Activated CD4-positive, alpha-beta memory T cell treated with anti-CD3 and anti-CD28 coated beads, Interleukin-2, amount 10 ng/mL, durations not matched to agents 7 days and 5 days (primary cell): ENCODE measurements at regions not wholly inside any gene's neighbourhood (a gene's known extent, or its start where the extent isn't known, plus 50 kb on each side); places are given as distances from the start of the nearest gene placed in this dataset.
A peak's percentile ranks its signal among the peaks of the same experiment; 100 is the strongest.

Experiments
- CTCF ChIA-PET: fragments of 350-600 bp; sonication (Branson Sonifier 250); formaldehyde crosslinking; loops from one replicate; lab custom pipeline; 2021; ENCODE audit warnings: antibody characterized with exemption, inconsistent platforms; lab: Charles Lee
- POLR2A ChIA-PET: fragments of 350-600 bp; sonication (Branson Sonifier 250); formaldehyde crosslinking; loops from one replicate; lab custom pipeline; 2021; ENCODE audit warnings: antibody characterized with exemption; lab: Charles Lee
- DNase-seq: peaks from one replicate; pipeline ENCODE4 v3.0.0-alpha.2; 2020
- H3K27ac Mint-ChIP-seq: one replicate; pipeline ENCODE4 v1.8.0; 2021; ENCODE audit warnings: mild to moderate bottlenecking, mixed read lengths
- H3K27me3 Mint-ChIP-seq: one replicate; pipeline ENCODE4 v1.8.0; 2021; ENCODE audit warnings: mixed read lengths
- H3K36me3 Mint-ChIP-seq: one replicate; pipeline ENCODE4 v1.8.0; 2021; ENCODE audit warnings: low read depth, mixed read lengths
- H3K4me1 Mint-ChIP-seq: one replicate; pipeline ENCODE4 v1.8.0; 2021; ENCODE audit warnings: mixed read lengths
- H3K4me3 Mint-ChIP-seq: one replicate; pipeline ENCODE4 v1.8.0; 2021; ENCODE audit warnings: mild to moderate bottlenecking, mixed read lengths
- H3K9me3 Mint-ChIP-seq: one replicate; pipeline ENCODE4 v1.8.0; 2021; ENCODE audit warnings: mixed read lengths

DNA sequence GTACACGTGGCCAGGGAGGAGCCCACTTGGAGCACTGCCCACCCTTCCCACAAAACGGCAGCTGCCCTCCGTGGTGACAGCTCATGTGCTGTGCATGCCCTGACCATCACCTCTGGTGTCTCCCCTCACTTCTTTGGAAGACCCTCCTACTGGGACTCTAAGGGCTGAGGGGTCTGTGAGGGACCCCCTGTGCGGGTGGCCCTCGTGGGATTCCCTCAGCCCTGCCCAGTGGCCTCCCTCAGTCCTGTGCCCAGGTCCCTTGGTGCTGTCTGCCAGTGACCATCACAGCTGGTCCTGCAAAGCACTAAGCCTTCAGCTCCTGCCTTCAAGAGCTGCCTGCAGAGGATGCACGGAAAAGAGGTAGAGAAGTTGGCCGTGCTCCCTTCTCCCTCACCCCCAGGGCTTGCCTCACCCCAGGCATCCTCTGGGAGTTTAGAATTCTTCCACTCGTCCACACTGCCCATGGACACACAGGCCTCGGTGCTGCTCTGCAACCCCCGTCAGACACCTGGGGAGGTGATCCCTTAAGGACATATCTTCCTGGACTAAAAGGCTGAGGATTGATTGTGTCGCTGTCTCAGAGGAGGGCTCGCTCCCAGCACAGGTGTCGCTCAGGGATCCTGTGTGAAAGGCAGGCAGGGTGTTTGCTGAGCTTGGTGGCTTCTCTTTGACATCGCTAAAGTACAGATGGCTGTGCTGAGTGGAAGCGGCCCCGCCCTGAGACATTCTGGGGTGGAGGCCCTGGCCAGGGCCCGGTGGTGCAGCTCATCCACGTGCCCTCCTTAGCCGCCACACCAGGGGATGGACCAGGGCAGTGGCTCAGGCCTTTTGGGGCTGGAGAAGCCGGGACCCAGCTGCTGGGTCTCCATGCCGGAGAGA lies 119.5 kb upstream of the FRMD1 start:
- no peak overlapping the region for H3K27ac Mint-ChIP-seq

DNA sequence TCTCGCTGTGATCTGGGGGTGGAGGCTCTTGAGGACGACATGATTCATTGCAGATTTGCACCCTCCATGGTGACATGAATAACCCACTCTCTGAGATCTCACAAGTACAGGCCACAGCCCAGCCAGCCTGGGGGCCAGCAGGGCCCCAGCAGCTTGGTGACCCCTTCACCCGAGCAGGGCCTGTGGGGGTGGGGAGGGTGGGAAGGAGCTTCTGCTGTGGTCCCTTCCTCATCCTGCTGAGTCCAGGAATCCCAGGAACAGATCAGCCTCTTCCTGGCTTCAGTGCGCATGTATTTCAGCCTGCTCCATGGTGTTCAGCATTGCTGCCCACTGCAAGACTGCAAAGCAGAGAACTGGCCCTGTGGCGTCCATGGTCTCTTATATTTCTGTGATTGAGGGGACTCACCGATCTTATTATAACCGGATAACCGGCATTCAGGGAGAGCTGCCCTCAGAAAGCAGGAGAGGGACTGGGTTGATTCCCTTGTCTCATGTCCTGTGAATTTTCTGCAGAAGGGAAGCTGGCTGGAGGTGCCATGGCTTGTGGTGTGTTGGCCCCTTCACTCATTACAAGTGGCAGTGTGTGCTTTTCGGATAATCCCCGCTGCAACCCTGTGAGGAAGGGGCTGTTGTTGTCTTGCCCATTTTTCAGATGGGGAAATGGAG lies 118.8 kb upstream of the FRMD1 start:
- H3K36me3 Mint-ChIP-seq = no peaks in the 10 kb centered on the region
- H3K27me3 Mint-ChIP-seq = peaks cover 4% of the 10 kb centered on the region
- CTCF ChIA-PET = no interaction called here

More for the DNA sequence above, 119.5 kb upstream of the FRMD1 start:
- DNase-seq = no peak
- ChIA-PET CTCF (no interaction called here), POLR2A (no interaction called here)
- H3K9me3 Mint-ChIP-seq = no peaks in the 10 kb centered on the region
- peaks cover 10% of the 10 kb centered on the region for H3K27me3 Mint-ChIP-seq
- H3K4me1 Mint-ChIP-seq = no peaks in the 10 kb centered on the region
- no peak overlapping the region for H3K4me3 Mint-ChIP-seq
- no peaks in the 10 kb centered on the region for H3K36me3 Mint-ChIP-seq

DNA sequence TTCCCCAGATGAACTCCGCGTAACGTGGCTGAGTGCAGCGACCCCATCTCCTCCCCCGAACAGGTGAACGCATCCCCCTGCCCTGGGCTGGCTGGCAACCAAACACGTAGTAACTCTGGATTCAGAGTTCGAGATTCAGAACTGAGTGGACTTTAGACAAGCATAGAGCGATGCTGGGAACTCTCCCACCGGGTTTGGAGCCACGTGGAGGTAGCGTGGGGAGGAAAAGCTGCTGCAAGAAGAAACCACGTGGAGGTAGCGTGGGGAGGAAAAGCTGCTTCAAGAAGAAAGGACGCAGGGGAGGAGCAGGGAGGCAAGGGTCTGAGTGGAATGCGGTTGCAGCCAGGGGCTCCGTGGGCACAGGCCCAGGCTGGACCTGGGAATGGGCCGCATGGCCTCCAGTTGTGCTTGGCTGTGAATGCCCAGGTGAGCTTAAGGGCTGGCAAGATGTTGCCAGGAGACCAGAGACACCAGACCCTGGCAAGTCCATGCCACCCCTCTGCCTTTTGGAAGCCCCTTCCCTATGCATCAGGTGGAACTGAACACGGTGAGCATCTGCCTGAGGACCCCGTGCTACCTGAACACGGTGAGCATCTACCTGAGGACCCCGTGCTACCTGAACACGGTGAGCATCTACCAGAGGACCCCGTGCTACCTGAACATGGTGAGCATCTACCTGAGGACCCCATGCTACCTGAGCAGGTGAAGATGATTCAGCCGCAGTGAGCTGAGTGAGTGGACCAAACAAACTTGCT lies 118.0 kb upstream of the FRMD1 start:
- H3K4me3 Mint-ChIP-seq = no peak overlapping the region
- peaks cover under 1% of the 10 kb centered on the region for H3K27me3 Mint-ChIP-seq
- no peaks in the 10 kb centered on the region for H3K36me3 Mint-ChIP-seq
- no peaks in the 10 kb centered on the region for H3K4me1 Mint-ChIP-seq
- no peaks in the 10 kb centered on the region for H3K9me3 Mint-ChIP-seq
- no peak overlapping the region for H3K27ac Mint-ChIP-seq
- POLR2A ChIA-PET = no interaction called here
- CTCF ChIA-PET = no interaction called here
- DNase-seq = no peak

More for the DNA sequence above, 118.8 kb upstream of the FRMD1 start:
- H3K4me3 Mint-ChIP-seq = no peak overlapping the region
- no peaks in the 10 kb centered on the region for H3K9me3 Mint-ChIP-seq
- H3K27ac Mint-ChIP-seq = no peak overlapping the region
- POLR2A ChIA-PET = no interaction called here
- H3K4me1 Mint-ChIP-seq = no peaks in the 10 kb centered on the region
- DNase-seq = no peak

GRCh38 chr6:168196385-168196860 lies 117.4 kb upstream of the FRMD1 start:
- DNase-seq = no peak
- Mint-ChIP-seq H3K36me3 (no peaks in the 10 kb centered on the region), H3K4me3 (no peak overlapping the region), H3K27me3 (no peaks in the 10 kb centered on the region), H3K4me1 (no peaks in the 10 kb centered on the region), H3K9me3 (no peaks in the 10 kb centered on the region), H3K27ac (no peak overlapping the region)
- POLR2A ChIA-PET = no interaction called here
- CTCF ChIA-PET = no interaction called here

DNA sequence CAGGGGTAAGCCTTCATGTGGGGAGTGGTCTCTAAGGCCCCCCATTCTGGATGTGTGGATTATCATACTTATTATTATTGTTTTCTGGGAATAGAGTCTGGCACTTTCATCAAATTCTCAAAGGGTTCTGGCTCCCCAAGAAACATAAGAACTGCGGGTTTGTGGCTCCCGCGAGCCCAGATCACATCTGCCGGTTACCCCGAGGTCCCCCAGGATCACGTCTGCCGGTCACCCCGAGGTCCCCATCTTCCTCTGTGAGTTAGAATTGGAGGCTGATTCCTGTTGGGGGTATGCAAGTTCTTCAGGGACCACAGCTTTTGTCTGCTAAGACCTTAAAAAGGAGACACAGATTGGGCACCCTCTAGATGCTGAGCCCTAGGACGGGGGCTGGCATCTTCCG lies 116.7 kb upstream of the FRMD1 start:
- Mint-ChIP-seq H3K27ac (no peak overlapping the region), H3K36me3 (no peaks in the 10 kb centered on the region), H3K4me3 (no peak overlapping the region), H3K4me1 (no peaks in the 10 kb centered on the region), H3K27me3 (no peaks in the 10 kb centered on the region), H3K9me3 (no peaks in the 10 kb centered on the region)
- CTCF ChIA-PET = no interaction called here
- DNase-seq = peak; percentile 13
- POLR2A ChIA-PET = no interaction called here

DNA sequence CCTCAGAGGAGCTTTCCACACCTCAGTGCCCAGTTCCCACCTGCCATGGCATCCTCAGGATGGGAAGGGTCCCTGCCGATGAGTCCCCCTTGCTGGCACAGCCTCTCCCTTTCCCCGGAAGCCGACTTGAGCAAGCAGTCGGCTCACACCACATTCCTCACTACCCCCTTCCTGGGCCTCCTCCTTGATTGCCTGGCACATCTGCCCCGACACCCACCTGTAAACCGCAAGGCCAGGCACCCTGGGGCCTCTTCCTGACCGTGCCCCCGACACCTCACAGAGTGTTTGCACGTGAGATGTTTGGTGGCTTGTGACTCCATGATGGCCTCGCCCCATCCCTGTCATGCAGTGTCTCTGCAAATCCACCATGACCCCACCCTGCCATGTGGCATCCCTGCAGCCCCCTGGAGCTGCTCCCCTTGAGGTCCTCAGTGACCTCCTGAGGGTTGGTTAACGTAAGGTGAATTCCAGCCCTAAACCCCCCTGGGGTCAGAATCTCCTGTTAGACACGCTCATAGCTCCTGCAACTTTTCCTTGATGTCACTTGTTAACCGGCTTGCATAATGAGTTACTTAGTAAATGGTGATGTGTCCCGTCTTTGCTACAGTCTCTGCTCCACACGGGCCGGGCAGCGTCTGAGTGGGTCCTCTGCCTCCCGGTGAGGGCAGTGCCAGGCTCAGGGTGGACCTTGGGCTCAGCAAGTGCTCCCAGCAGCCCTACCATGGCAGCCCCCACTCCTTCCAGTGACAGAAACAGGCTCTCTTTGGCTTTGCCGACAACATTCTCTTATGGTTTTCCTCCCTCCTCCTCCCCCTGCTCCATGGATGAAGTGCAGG lies 115.9 kb upstream of the FRMD1 start:
- no peaks in the 10 kb centered on the region for H3K9me3 Mint-ChIP-seq
- H3K27ac Mint-ChIP-seq = no peak overlapping the region
- ChIA-PET CTCF (no interaction called here), POLR2A (no interaction called here)
- no peak for DNase-seq
- H3K27me3 Mint-ChIP-seq = no peaks in the 10 kb centered on the region
- H3K36me3 Mint-ChIP-seq = no peaks in the 10 kb centered on the region
- H3K4me3 Mint-ChIP-seq = no peak overlapping the region
- no peaks in the 10 kb centered on the region for H3K4me1 Mint-ChIP-seq

- no peaks in the 10 kb centered on the region for H3K4me1 Mint-ChIP-seq
- H3K27me3 Mint-ChIP-seq = no peaks in the 10 kb centered on the region
- H3K36me3 Mint-ChIP-seq = no peaks in the 10 kb centered on the region
- no peaks in the 10 kb centered on the region for H3K9me3 Mint-ChIP-seq
- no peak overlapping the region for H3K27ac Mint-ChIP-seq
- ChIA-PET CTCF (no interaction called here), POLR2A (no interaction called here)
- no peak for DNase-seq
- no peak overlapping the region for H3K4me3 Mint-ChIP-seq
These were observed 115.1 kb upstream of the FRMD1 start for GRCh38 chr6:168193816-168194721.

GRCh38 chr6:168192901-168193815 lies 114.1 kb upstream of the FRMD1 start:
- H3K27me3 Mint-ChIP-seq = no peaks in the 10 kb centered on the region
- no peaks in the 10 kb centered on the region for H3K36me3 Mint-ChIP-seq
- H3K4me1 Mint-ChIP-seq = no peaks in the 10 kb centered on the region
- H3K27ac Mint-ChIP-seq = no peak overlapping the region
- H3K9me3 Mint-ChIP-seq = no peaks in the 10 kb centered on the region
- no peak for DNase-seq
- POLR2A ChIA-PET = no interaction called here
- H3K4me3 Mint-ChIP-seq = no peak overlapping the region
- CTCF ChIA-PET = no interaction called here

GRCh38 chr6:168192195-168192900 lies 113.3 kb upstream of the FRMD1 start:
- ChIA-PET POLR2A (no interaction called here), CTCF (no interaction called here)
- no peaks in the 10 kb centered on the region for H3K4me1 Mint-ChIP-seq
- no peaks in the 10 kb centered on the region for H3K36me3 Mint-ChIP-seq
- H3K9me3 Mint-ChIP-seq = no peaks in the 10 kb centered on the region
- peak; percentile 11 for DNase-seq
- no peaks in the 10 kb centered on the region for H3K27me3 Mint-ChIP-seq
- H3K27ac Mint-ChIP-seq = no peak overlapping the region
- no peak overlapping the region for H3K4me3 Mint-ChIP-seq

GRCh38 chr6:168190646-168191443 lies 111.8 kb upstream of the FRMD1 start:
- ChIA-PET CTCF (no interaction called here), POLR2A (no interaction called here)
- H3K27me3 Mint-ChIP-seq = no peaks in the 10 kb centered on the region
- H3K4me3 Mint-ChIP-seq = no peak overlapping the region
- DNase-seq = no peak
- no peaks in the 10 kb centered on the region for H3K36me3 Mint-ChIP-seq
- no peaks in the 10 kb centered on the region for H3K4me1 Mint-ChIP-seq
- H3K9me3 Mint-ChIP-seq = no peaks in the 10 kb centered on the region
- H3K27ac Mint-ChIP-seq = no peak overlapping the region
